HG03442 (cell line): ENCODE measurements at regions not wholly inside any gene's neighbourhood (a gene's known extent, or its start where the extent isn't known, plus 50 kb on each side); places are given as distances from the start of the nearest gene placed in this dataset.
"Not testable (repeated sequence)": the region's sequence is repeated elsewhere in the genome, so short reads cannot be mapped to it uniquely, and the experiment has no call there.

Experiments used
- ATAC-seq: cut with Tn5 transposase; IDR thresholded peaks from one replicate; pipeline ENCODE4 v1.9.1; 2021; ENCODE audit warnings: mild to moderate bottlenecking, moderate library complexity; ENCODE audit not compliant: unreplicated experiment

GRCh38 chr4:156117743-156118142 lies 164.1 kb upstream of the CTSO start:
- no peak for ATAC-seq

DNA sequence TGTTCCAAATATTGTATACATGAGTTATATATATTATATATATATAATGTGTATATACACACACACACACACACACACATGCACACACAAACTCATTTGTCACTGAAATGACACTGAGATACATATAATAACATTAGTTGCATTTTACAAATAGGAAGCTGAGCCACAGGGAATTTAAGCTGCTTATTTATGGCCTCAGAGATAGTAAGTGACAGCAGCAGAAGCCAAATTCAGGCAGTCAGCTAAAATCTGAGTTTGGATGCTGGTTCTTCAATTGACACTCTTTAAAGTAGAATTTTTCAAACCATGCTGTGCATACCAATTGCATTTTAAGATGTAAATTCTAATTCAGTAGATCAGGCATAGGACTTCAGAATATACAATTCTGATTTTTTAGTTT lies 163.3 kb upstream of the CTSO start:
- ATAC-seq = no peak

DNA sequence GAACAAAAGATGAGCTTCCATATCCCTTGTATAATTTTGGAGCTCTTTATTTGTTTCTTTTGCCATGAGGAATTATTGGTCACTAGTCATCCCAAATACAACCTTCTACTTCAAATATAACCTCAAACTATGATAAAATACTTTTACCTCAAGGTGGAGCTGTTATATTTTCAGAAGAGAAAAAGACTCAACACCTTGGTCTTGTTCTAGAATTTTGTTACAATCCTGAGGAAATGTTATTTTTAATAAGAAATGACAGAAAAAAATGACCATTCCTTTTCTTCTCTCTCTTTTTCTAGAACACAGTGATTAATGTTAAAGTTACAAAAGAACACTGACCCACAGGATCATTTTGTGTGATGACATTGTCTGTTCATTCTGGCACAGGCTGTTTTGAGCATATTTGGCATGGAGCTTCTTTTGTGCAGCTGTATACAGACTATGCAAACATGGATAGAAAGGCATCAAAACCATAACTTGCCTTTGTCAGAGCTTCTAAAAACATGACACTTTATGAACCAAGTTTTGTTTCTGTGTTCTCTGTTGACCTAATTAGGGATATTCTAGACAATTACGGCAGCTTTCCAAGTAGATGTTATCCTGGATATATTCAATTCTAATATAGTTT lies 159.6 kb upstream of the CTSO start:
- no peak for ATAC-seq

- no peak for ATAC-seq
These were observed 158.0 kb upstream of the CTSO start for GRCh38 chr4:156111686-156112085.

DNA sequence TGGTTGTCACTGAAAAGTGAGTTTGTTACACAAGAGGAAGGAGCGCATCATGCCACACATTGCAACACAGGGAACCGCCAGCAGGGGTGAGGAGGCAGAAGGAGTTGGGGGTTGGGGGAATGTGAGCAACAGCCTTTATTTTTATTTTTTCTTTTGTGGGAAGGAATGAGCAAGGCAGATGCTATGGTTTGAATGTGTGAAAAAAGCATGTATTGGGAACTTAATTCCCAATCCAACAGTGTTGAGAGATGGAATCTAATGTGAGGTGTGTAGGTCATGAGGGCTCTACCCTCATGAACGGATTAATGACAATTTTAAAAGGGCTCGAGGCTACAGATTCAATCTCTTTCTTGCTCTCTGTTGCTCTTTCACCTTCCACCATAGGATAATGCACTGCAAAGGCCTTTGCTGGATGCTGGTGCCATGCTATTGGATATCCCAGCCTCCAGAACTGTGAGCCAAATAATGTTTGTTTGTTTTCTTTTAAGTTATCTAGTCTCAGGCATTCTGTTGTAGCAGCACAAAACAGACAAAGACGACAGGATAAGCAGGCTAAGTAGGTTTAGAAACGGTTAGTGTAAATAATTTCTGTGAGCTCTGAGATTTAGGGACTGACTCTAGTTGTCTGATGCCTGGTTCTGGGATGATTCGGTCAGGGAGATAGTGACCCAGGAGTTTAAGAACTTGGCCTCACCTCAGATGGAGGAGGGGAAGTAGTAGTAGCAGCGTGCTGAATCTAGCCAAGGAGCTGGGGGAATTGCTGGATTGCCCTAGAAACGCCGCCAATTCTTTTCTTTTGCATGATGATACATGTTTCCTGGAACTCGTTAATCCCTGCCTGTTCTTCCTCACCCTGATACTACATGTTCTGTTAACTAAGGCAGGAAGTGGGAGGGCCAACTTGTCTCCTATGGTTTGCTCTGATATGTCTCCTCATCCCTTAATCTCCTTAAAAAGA lies 156.6 kb upstream of the CTSO start:
- ATAC-seq = no peak

GRCh38 chr4:156109087-156109486 lies 155.4 kb upstream of the CTSO start:
- not testable (repeated sequence) for ATAC-seq

GRCh38 chr4:156103311-156103710 lies 149.6 kb upstream of the CTSO start:
- ATAC-seq = no peak

GRCh38 chr4:156102411-156102810 lies 148.7 kb upstream of the CTSO start:
- no peak for ATAC-seq

GRCh38 chr4:156101571-156101970 lies 147.9 kb upstream of the CTSO start:
- no peak for ATAC-seq

DNA sequence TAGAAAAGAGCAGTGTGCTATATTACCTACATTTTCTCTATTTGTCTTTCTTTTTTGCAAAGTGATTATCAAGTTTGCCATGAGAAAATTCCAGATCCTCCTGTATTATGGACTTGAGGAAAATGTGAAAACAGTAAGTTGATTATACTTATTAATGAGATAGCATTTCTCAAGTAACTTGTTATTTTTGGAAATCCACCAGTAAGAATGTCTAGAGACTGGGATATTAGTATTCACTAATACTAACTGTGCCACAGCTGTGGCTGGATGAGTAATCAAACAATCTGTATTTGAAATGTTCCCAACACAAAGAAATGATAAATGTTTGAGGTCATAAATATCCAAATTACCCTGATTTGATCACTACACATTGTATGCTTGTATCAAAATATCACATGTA lies 147.0 kb upstream of the CTSO start:
- no peak for ATAC-seq

DNA sequence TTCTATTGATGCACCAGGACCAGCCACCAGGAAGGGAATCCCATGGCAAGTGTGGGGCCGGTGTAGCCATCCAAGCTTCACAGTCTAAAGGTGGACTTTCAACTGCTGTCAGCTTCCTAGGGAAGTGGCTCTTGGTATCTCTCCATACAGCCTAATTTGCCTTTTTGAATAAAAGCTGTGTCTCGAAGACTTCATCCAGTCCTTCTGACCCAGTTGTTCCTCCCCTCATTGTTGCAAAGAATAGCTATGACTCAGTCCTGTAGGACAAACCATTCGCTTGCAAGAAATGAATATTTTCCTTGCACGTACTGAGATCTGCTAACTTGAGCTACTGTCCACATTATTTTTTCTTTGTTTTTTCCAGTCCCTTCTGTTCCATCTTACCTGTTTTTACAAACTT lies 145.1 kb upstream of the CTSO start:
- ATAC-seq = no peak

DNA sequence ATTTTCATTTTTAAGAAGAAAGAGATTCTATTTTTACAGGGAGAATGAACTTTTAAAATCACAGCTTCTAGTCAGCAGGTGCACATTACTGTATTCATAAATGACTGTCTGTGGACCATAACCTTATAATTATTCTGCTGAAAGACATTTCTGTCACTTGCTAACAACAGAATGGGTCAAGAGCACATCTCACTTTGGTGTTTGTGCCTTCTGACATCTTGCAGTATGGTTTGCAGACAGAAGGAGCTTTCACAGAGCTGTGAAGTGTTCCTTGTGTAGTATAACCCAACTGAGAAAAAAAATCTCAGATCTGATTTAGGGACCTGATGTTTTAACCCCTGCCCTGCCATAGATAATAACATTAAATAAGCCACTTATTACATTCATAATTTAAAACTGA lies 131.4 kb upstream of the CTSO start:
- ATAC-seq = no peak

DNA sequence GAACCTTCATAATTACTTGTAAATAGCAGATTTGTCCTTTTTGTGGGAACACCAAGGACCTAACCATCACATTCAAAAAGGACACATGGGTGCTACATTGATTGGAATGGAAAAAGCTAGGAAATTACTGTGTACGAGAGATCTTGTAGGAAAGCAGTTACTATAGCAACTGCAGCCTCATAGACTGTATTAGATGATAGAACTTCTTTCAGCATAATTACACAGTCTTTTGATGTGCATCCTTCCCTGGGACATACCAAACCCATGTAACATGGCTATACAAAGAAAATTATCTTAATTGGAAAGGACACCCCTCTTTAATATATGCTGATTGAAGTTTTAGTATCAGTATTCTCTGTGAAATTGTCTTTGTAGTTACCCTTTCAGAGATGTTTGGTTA lies 130.7 kb upstream of the CTSO start:
- no peak for ATAC-seq

DNA sequence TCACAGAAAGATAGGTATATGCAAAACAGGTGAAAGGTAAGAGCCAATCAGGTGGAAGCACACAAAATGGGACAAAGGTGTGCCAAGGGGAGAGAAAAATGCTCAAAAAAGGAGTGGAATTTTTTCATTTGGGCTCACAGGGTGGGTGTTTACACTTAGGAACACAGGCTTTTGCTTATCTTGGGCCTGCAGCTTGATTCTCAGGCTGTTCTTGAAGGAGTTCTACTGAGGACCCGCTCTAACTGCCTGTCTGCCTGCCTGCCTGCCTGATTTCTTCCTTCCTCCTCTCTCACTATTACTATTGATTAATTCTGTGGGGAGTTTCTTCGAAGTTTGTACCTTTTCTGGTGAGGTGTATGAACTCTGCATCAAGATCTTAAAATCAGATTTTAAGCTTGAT lies 120.3 kb upstream of the CTSO start:
- ATAC-seq = no peak

GRCh38 chr4:156060661-156061060 lies 107.0 kb upstream of the CTSO start:
- ATAC-seq = no peak

DNA sequence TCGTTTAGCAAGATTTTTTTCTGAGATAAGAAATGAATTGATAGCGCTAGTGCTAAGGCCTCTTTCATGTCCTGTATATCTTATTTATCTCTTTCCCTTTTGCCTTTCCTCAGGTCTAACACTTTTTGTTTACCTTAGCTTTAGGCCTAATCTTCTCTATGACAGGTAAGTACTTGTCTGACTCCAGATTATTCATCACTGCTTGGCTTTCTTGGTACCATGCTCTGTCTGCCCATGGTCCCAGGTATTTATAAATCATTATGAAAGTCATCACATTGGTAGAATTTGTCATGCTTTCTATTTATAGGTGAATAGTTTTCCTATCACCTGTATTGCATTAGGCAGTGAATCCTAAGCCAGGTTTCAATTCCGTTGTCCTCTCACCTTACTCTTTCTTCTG lies 99.5 kb upstream of the CTSO start:
- no peak for ATAC-seq

DNA sequence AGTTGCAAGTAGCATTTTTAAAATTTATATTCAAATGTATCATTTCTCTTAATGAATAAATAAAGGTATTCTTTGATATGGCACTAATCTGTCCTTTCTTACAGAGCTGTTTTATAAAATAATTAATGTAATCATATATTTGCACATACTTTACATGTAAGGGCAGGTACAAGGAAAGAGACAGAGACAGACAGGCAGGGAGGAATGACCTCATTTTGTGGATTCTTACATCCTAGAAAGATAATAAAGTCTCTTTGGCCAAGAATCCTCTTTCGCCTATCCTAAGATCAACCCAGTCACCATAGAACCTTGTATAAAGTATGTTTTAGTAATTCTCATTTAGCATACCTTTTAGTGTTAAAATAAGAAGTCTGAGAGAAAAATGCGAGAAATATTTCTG lies 98.5 kb upstream of the CTSO start:
- no peak for ATAC-seq

DNA sequence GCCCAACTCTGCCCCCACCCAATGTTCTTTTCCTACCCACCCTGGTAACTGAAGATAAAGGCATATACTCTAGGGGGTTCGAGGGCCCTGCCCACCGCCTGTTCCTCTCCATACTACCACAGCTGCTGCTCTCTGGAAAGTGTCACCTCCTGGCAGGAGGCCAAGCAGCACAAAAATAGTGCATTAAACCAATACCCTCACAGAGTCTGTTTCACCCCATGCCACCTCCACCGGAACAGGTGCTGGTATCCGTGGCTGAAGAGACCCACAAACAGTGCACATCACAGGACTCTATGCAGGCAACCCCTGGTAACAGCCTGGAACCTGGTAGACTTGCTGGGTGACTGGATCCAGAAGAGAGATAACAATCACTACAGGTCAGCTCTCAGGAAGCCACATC lies 85.1 kb upstream of the CTSO start:
- ATAC-seq = no peak

GRCh38 chr4:156036496-156036895 lies 82.8 kb upstream of the CTSO start:
- ATAC-seq = peak; percentile 71

GRCh38 chr4:156029691-156030090 lies 76.0 kb upstream of the CTSO start:
- no peak for ATAC-seq

GRCh38 chr4:156021298-156021697 lies 67.6 kb upstream of the CTSO start:
- no peak for ATAC-seq

- ATAC-seq = no peak
These were observed 65.6 kb upstream of the CTSO start for GRCh38 chr4:156019246-156019645.
